AG08395 (cell line): ENCODE measurements at regions not wholly inside any gene's neighbourhood (a gene's known extent, or its start where the extent isn't known, plus 50 kb on each side); places are given as distances from the start of the nearest gene placed in this dataset.

Experiments
- DNase-seq: peaks from one replicate; pipeline ENCODE4 v3.0.0; 2012; ENCODE audit warnings: mixed read lengths, low spot score

- no peak for DNase-seq
Observed at GRCh38 chr16:85360323-85361277, 248.3 kb upstream of the CIBAR2 start.

- no peak for DNase-seq
Observed at GRCh38 chr16:85361441-85362118, 249.3 kb upstream of the CIBAR2 start.

GRCh38 chr16:85362443-85362842 is 250.2 kb upstream of the CIBAR2 start:
- no peak for DNase-seq

DNA sequence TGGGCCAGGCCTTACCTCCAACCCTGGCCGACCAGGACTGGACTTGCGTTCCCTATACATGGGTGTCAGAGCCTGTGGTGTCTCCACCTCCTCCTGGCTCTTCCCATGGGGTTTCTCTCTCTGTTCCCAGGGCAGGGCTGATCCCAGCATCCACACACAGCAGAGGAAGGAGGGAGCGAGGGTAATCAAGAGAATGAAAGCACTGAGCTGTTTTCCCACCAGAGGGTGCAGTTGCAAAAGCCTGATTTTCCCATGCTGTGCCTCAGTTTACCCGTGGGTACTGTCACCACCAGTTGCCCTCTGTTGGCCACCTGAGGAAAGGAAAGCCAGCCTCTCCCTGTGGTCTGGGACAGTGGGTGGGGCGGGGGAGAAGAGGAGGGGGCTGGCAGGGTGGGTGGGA is 249.7 kb upstream of the GSE1 start:
- DNase-seq, result no peak

- DNase-seq, result peak; percentile 55
Observed at GRCh38 chr16:85363881-85364280, 249.2 kb upstream of the GSE1 start.

DNA sequence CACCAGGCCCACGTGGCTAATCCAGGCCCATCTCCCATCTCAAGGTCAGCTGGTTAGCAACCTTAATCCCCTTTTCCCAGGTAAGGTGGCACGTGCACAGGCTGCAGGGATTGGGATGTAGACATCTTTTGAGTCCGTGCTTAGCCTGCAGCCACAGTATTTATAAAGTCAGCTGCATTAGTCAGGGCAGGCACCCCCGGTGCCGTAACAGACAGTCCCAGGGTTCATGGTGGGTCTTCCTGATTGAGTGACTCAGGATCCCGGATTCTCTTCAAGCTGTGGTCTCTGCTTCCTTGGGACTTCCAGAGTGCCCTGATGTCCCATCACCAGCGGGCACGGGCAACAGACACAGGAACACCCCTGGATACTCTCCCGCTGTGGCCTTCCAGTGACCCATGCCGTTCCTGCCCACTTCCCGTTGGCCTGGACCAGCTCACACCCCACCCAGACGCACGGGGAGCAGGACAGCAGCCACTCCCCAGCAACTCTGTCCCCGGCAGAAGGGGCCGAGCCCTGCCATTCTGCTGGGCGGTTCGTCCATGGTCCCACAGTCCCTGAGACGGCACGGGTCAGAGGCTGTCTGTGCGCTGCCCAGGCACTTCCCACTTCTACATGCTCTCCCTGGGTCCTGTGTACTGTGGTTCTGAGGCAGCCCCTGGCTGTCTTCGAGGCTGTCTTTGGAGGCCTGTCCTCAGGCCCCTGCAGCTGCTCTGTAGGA is 248.6 kb upstream of the GSE1 start:
- DNase-seq, result no peak

DNA sequence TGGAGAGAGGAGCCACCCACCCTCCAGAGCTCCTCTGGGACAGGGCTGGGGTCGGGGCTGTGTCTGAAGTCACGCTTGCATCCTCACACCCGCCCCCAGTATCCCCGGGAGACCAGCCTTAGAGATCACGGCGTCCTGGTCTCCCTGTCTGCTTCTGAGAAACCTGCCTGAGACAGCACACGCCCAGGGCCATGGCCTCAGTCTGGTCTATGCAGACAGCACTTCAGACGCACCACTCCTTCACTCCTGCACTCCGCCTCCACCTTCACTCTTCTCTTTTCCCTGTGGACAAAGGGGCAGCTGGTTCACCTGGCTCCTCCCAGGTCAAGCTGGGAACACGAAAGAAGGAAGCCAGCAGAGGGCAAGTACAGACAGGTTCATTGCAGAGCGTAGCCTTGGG is 248.0 kb upstream of the GSE1 start:
- DNase-seq, result no peak

DNA sequence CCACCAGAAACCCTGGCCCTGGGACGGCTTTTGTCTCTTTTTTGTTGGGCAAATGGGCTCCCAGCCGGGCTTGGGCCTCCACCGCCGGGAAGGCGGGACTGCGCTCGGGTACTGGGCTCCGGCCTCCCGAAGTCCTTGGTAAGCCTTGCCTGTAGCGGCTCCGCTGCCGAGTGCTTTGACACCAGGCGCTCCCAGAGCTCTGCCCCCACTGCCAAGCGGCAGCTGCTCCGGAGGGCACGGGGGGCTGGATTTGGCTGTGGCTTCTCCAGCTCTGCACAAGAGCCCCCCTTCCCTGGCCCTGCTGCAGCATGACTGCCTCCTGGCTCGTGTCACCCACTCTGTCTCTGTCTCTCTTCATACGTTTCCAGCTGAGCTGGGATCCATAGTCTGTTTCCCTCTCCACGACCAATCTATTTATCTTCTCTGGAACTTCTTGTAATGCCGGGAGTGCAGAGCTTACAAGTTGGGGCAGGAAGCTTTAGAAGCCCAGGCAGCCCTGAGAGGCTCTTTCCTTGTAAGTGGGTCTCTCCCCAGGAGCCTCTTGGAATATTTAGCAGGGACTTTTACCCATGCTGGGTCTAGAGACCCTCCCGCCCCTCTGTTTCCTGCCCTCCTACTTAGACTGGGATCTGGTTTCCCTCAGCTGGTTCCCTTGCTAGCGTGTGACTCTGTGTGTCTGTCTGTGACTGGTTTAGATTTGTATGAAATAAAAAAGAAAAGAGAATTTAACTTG is 246.9 kb upstream of the GSE1 start:
- DNase-seq, result no peak

DNA sequence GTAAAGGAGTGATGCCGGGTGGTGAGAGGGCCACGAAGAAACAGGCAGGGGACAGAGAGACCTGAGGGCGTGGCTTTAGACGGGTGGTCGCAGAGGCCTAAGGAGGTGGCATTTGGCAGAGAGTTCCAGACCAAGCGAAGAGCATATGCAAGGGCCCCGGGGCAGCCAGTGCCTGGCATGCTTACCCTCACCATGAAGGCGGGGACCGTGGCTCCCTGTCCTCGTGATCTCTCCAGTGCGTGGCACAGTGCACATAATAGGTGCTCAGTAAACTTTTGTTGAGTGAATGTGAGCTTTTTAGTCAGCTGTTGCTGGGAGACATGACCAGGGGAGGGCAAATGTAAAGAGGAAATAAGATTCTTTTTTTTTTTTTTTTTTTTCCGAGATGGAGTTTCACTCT is 245.6 kb upstream of the GSE1 start:
- no peak for DNase-seq

DNA sequence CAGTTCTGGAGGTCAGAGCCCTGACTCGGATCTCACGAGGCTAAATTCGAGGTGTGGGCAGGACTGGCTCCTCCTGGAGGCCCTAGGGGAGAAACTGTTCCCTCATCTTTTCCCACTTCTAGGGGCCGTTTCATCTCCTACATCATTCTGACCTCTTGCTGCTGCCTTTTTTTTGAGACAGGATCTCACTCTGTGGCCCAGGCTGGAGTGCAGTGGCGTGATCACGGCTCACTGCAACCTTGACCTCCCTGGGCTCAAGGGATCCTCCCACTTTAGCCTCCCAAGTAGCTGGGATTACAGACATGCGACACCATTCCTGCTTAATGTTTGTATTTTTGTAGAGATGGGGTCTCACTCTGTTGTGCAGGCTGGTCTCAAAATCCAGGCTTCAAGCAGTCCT is 244.1 kb upstream of the GSE1 start:
- no peak for DNase-seq

GRCh38 chr16:85369741-85370528 is 243.2 kb upstream of the GSE1 start:
- peak; percentile 72 for DNase-seq

DNA sequence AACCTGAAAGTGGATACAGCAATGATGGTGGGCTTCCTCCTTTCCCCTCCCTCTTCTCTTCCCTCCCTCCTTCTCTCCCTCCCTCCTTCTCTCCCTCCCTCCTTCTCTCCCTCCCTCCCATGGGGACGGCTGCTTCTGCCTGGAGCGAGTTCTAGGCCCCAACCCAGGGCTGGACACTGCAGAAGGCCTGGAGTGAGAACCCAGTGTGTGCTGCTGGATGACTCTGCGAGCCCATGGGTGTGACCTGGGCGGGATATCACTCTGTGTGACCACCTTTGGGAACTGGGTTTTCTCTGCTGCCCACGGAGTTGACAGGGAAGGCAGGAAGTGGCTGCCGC is 242.6 kb upstream of the GSE1 start:
- no peak for DNase-seq

DNA sequence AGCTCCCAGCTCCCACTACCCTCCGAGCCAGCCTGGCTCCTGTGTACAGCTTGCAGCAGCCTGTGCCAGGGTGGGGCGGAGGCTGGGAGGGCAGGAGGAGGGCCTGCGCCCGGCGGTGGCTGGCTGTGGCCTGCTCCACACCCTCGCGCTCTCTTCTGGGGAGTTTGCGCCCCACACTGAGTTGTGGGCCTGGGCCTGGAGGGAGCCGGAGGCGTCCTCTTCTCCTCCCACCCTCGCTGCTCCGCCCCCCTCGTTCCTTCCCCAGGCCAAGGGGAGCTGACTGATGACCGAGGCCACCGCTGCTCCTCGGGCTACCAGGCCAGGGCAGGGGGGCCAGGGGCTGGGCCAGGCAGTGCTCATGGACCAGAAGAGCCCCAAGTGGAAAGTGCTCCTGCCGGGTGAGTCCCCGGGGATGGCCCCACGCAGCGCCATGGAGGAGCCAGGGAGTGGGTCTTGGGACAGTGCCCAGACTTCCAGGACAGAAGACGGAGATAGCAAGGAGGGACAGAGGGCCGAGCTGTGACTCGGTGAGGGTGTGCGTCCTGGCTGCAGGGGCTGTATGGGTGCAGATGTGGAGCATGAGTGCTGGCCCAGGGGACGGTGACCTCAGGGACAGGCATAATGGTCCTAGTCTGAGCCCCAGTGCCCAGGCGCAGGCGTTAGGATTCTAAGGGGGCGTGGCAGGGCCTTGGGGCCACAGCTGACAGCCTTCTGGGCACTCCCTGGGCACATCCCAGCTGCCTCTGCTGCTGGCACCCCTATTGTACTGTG is 242.1 kb upstream of the GSE1 start:
- DNase-seq, result peak; percentile 79

DNA sequence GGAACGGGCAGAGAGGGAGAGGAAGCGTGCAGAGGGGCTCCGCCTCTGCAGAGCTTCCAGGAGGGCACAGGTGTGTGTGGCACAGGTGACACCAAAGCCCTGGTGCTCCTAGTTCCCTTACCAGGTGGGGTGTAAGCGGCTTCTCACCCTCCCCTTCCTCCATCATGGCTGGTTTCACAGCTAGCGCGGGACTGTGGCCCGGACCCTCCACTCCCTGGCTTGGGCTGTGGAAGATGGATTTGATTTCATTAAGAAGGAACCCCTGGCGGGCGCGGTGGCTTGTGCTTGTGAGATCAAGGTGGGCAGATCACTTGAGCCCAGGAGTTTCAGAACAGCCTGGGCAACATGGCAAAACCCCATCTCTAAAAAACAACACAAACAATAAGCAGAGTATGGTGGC is 241.2 kb upstream of the GSE1 start:
- no peak for DNase-seq

DNA sequence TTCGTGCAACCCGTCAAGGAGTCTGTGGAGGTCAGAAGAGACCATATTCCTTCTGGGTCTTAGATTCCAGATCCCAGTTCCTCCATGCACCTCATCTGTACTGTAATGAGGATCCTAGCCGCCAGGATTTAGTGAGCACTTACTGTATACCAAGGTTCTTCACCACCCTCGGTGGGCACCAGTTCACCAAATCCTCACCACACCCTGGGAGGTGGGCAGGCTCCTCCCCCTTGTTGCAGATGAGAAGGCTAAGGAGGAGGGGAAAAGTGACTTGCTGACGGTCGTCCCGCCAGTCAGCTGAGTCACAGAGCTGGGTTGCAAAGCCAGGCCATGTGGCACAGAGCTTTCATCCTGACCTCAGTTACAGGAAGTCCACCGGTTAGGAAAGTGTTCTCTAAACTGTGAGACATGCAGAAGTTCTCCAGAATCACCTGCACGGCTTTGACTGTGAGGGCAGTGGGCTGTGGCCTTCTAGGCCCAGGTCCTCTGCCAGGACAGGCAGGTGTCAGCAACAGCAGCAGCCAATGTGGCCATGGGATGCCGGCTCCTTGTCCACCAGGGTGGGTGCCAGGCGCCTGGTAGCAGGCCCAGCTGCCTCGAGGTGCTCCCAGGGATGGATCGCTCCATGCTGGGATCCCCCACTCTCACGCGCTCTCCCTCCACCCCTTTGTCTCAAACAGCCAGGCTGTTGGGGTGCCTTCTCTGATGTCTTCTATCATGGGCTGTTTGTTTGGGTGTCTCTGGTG is 240.3 kb upstream of the GSE1 start:
- DNase-seq, result peak; percentile 90

GRCh38 chr16:85373741-85374570 is 239.2 kb upstream of the GSE1 start:
- DNase-seq, result no peak

GRCh38 chr16:85374571-85374872 is 238.6 kb upstream of the GSE1 start:
- DNase-seq, result no peak

DNA sequence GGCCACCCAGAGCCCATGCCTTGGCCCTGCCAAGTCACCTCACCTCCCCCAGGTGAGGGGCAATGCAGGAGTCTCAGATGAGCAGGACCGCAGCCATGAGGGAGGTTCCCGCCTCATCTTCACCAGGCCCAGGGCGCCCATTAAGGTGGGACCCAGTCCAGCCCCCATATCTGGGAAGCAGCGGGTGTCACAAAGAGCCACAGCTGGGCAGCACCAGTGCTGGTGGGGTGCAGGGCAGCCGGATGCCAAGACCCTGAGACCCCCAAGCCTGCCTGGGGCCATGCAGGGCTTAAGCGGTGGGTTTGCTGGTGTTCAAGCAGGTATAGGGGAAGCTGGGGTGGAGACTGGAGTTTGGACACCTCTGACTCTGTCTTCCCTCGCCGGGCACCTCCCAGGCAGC is 237.8 kb upstream of the GSE1 start:
- no peak for DNase-seq
